ENCODE measurements at regions not wholly inside any gene's neighbourhood (a gene's known extent, or its start where the extent isn't known, plus 50 kb on each side); places are given as distances from the start of the nearest gene placed in this dataset.

- TF ChIP-seq EZH2 (optimal IDR thresholded peaks at IDR 0.05; ENCODE audit: low read depth, low read length) (no peak), CTCF (IDR thresholded peaks at IDR 0.05; ENCODE audit: low read length) (no peak), EZH2phosphoT487 (IDR thresholded peaks at IDR 0.05; ENCODE audit: low read length) (no peak)
Measured at GRCh38 chr4:78683352-78683751, 92.8 kb upstream of the BMP2K start.
